SJCRH30 (cell line): ENCODE measurements at regions not wholly inside any gene's neighbourhood (a gene's known extent, or its start where the extent isn't known, plus 50 kb on each side); places are given as distances from the start of the nearest gene placed in this dataset.
"Not testable (repeated sequence)": the region's sequence is repeated elsewhere in the genome, so short reads cannot be mapped to it uniquely, and the experiment has no call there.

Source experiments
- DNase-seq, 2 experiments: peaks; one replicate each; pipeline ENCODE4 v3.0.0-alpha.2; 2015 to 2020
- H3K27ac ChIP-seq: fragments of 250-450 bp; sonication (Bioruptor Pico); 2 replicates; pipeline ENCODE4 v1.5.1; 2020; ENCODE audit warnings: mild to moderate bottlenecking, moderate library complexity
- H3K27me3 ChIP-seq: fragments of 250-450 bp; sonication (Bioruptor Pico); 2 replicates; pipeline ENCODE4 v1.5.1; 2020; ENCODE audit warnings: mild to moderate bottlenecking, moderate library complexity
- H3K36me3 ChIP-seq: fragments of 250-450 bp; sonication (Bioruptor Pico); 2 replicates; pipeline ENCODE4 v1.5.1; 2020; ENCODE audit warnings: mild to moderate bottlenecking, moderate library complexity
- H3K4me1 ChIP-seq: fragments of 250-450 bp; sonication (Bioruptor Pico); 2 replicates; pipeline ENCODE4 v1.5.1; 2020; ENCODE audit warnings: mild to moderate bottlenecking, moderate library complexity
- H3K4me3 ChIP-seq: fragments of 250-450 bp; sonication (Bioruptor Pico); 2 replicates; pipeline ENCODE4 v1.5.1; 2020; ENCODE audit warnings: mild to moderate bottlenecking, moderate library complexity
- H3K9me3 ChIP-seq: fragments of 250-450 bp; sonication (Bioruptor Pico); replicated peaks from 2 replicates; pipeline ENCODE4 v1.5.1; 2020; ENCODE audit warnings: mild to moderate bottlenecking, moderate library complexity

DNA sequence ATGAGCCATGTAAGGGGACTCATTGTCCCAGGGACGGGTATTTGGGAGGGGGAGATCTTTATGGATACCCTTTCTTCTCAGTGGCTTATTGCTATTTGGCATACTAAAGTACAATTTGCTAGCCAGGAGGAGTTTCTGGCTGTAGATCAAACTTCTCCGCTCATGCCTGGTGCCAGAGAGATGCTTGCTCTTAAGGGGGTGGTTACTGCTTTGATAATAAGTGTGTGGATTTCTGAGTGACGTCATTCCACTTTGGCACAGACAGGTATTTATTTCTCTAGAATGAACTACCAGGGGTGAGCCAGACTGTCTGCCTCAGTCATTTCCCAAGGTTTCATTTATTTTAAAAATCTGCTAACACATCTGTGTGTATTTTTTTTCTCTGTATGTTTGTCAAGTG is 131.1 kb downstream of the SRGAP2 start:
- not testable (repeated sequence) for H3K27ac ChIP-seq, H3K4me1 ChIP-seq, H3K9me3 ChIP-seq, H3K4me3 ChIP-seq, DNase-seq, H3K36me3 ChIP-seq, H3K27me3 ChIP-seq

DNA sequence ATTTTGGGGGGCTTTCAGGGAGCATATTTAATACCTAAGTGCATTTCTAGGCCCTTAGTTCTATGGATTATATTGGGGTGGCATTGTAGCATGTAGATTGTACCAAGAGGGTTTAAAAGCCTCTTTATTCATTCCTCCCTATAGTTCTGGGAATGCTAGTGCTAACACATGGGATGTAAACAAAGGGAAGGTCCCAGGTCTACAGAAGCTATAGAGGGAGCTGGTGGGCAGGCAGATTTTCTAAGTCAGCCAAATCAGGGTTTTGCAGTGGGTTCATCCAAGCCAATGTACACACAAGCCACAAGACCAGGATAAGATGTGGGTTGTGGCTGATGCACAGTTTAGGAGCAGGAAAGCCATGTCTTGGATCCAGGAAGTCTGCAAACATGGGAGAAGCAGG is 131.8 kb downstream of the SRGAP2 start:
- H3K9me3 ChIP-seq, H3K4me3 ChIP-seq, H3K27ac ChIP-seq, H3K27me3 ChIP-seq, H3K4me1 ChIP-seq, H3K36me3 ChIP-seq, DNase-seq: not testable (repeated sequence)

DNA sequence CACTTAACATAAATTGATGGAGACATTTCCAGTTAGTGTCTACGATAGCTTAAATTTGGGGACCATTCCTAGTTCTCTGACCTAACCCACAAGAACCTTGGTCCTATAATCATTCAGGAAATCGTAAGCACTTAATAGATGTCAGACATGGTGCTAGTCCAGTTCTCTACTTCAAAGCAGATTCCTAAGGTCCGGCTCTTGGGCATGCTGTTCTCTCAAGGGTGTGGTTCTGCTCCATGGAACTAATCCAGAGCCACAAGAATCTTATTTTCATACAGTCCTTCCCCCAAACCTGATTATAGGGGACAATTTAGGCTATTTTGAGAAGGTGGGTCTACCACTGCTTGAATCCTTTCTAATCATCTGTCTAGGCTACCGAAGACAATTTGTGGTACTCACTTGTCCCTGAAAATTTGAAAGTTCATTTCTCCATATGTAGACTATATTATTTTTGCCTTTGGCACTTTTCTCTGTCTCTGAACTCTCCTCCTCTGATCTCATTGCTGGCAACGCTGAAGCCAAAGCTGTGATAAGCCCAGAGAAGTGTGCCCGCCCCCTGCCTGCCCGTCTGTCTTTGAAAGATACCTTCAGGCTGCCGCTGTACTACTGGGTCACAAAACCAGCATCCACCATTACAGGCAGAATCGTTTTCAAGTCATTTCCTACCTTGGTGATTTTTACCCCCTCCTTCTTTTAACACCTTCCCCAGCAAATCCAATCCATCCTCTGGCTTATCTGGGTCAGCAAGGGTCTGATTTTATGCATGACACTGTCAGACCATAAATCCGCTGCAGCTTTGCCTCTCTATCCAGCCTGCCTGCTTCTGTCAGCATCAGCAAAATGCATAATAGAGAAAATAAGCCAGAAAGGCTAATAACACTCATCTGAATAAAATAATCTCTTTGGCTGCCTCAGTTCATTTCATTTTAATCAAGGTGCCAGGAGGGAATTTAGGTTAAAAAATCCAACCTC is 132.8 kb downstream of the SRGAP2 start:
- H3K27ac ChIP-seq, H3K9me3 ChIP-seq, H3K27me3 ChIP-seq, DNase-seq, H3K4me3 ChIP-seq, H3K4me1 ChIP-seq, H3K36me3 ChIP-seq: not testable (repeated sequence)

DNA sequence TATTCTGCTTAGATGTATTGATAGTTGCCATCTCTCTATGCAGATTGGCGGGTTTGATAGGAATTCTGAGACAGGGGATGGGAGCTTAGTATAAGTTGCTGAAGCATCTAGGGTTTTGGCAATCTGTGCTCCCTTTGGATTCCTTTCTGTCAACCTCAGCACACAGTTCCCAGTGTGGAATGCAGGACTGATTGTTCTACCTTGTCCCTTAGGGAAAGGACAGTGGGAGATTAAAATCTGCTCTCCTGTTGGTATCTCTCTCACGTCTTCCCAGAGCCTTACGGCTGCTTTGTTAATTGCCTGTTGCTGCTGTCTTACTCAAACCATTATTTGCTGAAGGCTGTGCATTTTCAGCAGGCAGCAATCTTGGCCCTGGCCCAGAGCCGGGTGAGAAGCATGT is 133.3 kb upstream of the IKBKE start:
- not testable (repeated sequence) for H3K4me3 ChIP-seq, H3K4me1 ChIP-seq, H3K36me3 ChIP-seq, DNase-seq, H3K27me3 ChIP-seq, H3K9me3 ChIP-seq, H3K27ac ChIP-seq

DNA sequence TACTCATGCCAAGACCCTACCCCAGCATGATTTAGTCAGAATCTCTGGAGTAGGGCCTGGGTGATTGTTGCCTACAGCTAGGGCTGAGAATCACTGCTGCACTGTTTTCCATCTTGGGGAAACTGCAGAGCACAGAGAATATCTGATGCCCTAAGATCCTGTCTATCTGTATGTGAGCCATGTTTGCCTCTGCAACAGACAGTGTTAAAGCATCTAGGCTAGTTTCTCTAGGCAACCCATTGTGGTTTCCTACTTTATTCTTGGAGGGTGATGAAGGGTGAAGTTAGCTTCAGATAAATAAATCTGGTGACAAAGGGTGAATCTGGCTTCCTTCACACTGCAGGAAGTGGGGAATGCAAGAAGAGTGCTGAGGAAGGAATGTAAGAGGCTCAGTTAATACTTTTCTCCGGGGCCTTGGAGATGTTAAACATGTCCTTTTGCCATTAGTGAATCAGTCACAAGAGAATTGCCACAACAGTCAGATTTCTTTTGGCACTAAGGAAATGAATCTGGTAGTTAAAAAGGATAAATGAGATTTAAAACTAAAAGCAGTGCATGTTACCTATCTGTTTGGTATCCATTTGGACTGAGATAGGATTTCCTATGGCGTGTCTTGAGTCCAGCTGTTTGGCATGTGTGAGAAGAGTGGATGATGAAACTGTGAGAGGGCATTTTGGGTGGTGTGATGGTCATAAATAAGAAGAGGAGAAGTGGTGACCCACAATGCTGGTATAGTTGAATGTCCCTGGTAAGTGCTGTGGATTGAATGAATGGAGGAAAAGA is 119.6 kb upstream of the IKBKE start:
- H3K4me1 ChIP-seq, H3K9me3 ChIP-seq, H3K27ac ChIP-seq, H3K36me3 ChIP-seq, H3K27me3 ChIP-seq, H3K4me3 ChIP-seq: not testable (repeated sequence)
- DNase-seq, result peak in 1 of 2 experiments; percentile 26

DNA sequence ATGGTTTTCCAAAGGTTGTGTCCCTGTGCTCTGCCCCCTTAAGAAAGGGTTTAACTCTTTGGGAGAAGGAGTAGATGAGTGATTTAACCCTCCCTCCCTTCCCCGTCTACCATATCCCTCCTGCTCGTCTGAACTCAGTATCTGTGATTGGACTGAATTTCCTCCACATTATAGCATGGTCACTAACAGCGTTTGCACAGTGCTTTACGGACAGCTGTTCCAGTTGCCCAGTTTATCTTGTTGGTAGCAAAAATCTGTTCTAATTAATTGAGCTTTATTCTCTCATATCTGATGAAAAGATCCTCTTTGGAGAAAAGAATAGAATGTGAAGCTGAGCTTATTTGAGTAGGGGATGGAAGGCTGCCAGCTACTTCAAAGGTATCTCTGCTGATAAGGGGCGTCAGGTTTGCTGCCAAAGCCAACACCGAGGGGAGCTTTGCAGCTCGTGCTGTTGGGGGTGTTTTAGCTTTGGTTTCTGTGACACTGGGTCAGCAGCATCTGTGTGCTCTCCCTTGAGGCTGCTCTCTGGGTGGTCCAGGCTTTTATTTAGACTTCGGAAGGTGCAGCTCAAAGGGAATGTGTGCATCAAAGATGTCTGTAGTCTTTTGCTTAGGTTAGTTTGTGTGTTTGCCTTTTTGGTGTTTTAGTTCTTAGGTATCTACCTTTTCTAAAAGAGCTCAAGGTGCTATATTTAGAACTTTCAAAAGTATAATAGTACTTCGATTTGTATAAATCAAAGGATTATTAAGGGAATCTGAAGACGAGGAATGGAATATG is 118.8 kb upstream of the IKBKE start:
- DNase-seq, result peak; percentile 36 to 53
- not testable (repeated sequence) for H3K27me3 ChIP-seq, H3K36me3 ChIP-seq, H3K9me3 ChIP-seq, H3K27ac ChIP-seq, H3K4me3 ChIP-seq, H3K4me1 ChIP-seq

DNA sequence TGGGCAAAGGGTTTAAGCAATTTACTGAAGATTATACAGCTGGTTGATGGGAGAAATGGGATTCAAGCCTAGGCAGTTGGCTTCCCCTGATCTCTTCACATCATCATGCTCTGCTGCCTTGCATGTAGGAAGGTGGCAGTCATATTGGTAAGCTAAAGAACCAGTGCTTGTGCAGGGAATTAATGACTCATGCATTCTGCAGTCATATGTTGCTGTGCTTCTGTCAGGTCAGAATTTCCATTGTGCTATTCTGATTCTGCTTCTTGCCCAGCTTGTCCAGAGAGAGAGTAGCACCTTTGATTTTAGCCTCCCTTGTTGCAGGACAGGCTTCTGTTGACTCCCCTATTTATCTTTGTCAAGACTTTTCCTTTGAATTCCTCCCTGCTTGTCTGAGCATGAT is 114.0 kb upstream of the IKBKE start:
- not testable (repeated sequence) for DNase-seq, H3K27ac ChIP-seq, H3K27me3 ChIP-seq, H3K9me3 ChIP-seq, H3K4me1 ChIP-seq, H3K36me3 ChIP-seq, H3K4me3 ChIP-seq

DNA sequence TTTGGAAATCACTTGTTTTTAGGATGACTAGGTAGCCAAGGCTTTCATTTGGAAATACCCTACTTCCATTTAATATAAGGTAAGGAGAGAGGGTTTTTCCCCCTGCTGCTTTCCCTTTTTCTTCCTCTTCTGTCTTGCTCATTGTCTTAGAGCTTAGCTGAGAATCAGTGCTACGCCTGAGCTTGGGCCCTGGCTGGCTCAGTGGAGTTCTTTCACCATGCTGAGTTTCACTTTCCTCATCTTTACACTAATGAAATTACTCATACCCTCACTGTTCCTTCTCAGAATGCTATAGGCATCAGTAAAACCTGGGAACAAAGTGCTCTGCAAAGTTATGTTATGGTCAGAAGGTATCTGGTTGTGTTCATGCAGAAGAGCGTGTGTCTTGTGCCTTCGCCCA is 112.3 kb upstream of the IKBKE start:
- H3K4me1 ChIP-seq, DNase-seq, H3K4me3 ChIP-seq, H3K27ac ChIP-seq, H3K9me3 ChIP-seq, H3K36me3 ChIP-seq, H3K27me3 ChIP-seq: not testable (repeated sequence)

DNA sequence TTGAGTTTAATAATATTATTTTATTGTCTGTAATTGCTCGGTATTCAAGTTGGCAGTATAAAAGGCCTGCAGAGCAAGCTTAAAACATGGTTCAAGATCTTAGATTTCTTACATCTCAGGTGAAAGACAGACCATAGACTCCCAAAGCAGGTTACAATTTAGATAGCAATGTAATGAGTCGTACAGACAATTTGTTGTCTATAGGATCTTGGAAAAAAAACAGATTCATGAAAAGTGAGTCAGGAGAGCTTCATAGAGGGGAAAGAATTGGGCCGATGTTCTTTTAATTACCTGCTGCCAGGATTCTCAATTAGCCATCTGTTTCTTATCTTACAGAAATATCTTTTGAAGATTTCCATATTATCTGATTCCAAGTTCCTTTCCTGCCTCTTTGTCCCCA is 111.5 kb upstream of the IKBKE start:
- not testable (repeated sequence) for DNase-seq, H3K4me1 ChIP-seq, H3K27me3 ChIP-seq, H3K36me3 ChIP-seq, H3K4me3 ChIP-seq, H3K9me3 ChIP-seq, H3K27ac ChIP-seq

DNA sequence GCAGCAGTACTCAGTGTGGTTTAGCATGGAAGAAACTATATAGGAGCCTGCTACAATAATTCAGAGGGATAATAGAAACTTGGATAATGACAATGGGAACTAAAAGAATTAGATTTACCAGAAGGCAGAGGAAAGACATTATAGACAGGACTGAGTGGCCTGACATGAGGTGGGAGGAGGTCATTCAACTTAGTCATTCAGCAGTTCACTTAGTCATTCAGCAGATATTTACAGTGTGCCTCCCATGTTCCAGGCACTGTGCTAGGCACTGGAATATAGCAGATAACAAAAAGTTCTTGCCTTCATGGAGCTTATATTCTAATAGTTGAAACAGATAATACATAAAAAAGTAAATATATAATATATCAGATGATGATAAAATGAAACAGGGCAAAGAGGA is 110.9 kb upstream of the IKBKE start:
- not testable (repeated sequence) for DNase-seq, H3K27me3 ChIP-seq, H3K36me3 ChIP-seq, H3K9me3 ChIP-seq, H3K27ac ChIP-seq, H3K4me1 ChIP-seq, H3K4me3 ChIP-seq

DNA sequence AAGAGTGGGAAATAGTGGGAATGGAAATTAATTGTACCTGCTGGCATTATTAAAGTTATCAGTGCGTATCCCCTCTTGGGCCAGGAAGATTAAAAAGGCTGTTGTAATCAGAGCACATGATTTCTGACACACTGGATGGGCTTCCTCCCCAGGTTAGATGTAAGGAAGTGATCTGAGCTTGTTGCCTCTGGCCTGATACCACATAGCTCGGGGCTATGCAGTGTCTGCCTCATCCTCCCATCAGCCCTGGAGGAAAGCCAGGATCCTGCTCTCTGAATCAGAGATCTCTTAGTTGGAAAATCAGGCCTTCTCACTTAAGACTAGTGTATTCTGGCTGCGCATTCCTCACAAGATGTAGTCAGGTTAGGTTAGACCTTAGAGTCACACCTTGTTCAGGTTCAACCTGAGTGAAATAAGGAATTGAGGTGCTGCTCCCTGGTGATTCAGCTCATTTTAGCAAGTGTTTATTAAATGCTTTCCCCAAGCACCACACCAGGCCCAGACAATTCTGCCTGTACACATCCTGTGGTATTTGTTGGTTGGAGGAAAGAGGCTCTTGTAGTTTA is 108.2 kb upstream of the IKBKE start:
- not testable (repeated sequence) for H3K4me3 ChIP-seq, H3K27me3 ChIP-seq, H3K36me3 ChIP-seq, H3K9me3 ChIP-seq, H3K27ac ChIP-seq, DNase-seq, H3K4me1 ChIP-seq

DNA sequence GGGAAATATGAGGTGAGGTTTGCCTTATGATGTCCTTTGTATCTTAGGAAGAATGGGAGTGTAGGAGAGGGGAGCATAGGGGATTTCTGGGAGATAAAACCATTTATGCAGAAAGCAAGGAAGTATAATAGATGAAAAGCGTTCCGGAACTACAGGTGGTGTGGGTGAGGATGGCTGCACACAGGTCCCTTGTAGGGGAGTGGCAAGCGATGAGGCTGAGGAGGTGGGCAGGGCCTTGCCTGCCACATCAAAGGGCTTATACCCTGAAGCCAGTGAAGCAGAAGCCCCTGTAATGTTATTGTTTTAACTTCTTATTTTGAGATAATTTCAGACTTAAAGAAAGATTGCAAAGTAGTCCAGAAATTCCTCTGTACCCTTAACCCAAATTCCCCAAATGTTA is 107.3 kb upstream of the IKBKE start:
- DNase-seq, H3K9me3 ChIP-seq, H3K27ac ChIP-seq, H3K4me3 ChIP-seq, H3K27me3 ChIP-seq, H3K4me1 ChIP-seq, H3K36me3 ChIP-seq: not testable (repeated sequence)

DNA sequence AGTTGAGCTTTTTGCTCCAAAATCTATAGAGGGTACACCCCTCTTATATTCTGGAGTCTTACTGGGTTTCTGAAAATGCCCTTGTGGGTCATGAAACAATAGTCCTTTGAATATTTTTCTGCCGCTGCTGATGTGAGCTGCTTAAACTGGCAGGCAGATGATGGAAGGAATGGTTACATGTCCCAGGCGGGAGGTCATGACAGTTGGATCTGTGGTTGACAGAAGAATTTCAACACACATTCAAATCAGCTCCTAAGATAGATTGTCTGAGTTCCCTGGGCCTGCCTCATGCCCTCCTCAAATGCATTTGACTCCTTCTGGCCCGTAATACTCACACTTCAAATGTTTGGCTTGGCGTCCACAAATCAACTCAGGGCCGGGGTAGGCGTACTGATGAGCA is 105.0 kb upstream of the IKBKE start:
- not testable (repeated sequence) for H3K4me3 ChIP-seq, H3K27me3 ChIP-seq, H3K27ac ChIP-seq, H3K9me3 ChIP-seq, H3K4me1 ChIP-seq, H3K36me3 ChIP-seq
- DNase-seq, result peak; percentile 18 to 28

DNA sequence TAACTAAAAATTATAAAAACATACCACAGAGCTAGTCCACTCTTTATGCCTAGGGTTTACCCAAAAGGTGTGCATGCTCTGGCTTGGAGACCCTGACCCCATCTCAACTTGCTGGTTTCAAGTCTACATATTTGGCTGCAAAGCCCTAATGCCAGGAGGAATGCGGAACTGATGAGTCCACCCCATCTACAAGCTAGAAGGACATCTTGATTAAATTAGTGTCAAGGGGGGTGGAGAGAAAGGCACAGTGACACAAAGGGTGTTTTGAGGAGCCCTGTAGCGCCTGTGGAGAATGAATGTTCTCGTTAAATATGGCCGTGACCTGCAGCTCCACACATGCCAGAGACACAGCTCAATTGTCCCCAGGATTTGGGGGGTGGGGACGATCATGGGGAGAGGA is 104.1 kb upstream of the IKBKE start:
- not testable (repeated sequence) for H3K27me3 ChIP-seq, H3K4me1 ChIP-seq, H3K9me3 ChIP-seq, H3K36me3 ChIP-seq, H3K4me3 ChIP-seq
- peak overlapping the region; percentile 92 for H3K27ac ChIP-seq
- DNase-seq, result peak; percentile 77 to 85

DNA sequence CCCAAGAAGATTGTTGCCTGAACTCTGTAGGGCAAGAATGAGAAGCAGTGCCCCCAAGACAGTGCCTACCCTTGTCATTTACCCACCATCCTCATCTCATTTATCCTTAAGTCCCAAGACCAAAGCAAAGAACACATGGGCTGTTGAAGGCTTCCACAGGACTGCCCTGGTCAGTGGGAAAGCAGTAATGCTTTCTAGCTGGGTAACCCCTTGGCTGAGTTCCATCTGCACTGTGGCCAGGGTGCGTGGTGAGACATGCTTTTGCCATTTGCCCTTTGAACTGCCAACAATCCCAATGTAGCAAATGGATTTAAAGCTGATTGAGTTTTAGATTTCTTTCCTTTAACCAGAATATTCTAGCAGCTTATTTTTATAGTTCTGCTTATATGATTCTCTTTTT is 103.5 kb upstream of the IKBKE start:
- not testable (repeated sequence) for H3K9me3 ChIP-seq, H3K4me3 ChIP-seq, DNase-seq, H3K27me3 ChIP-seq, H3K36me3 ChIP-seq, H3K4me1 ChIP-seq
- H3K27ac ChIP-seq, result peak overlapping the region; percentile 92
